SK-N-MC (cell line): ENCODE measurements at regions not wholly inside any gene's neighbourhood (a gene's known extent, or its start where the extent isn't known, plus 50 kb on each side); places are given as distances from the start of the nearest gene placed in this dataset.
"Not testable (repeated sequence)": the region's sequence is repeated elsewhere in the genome, so short reads cannot be mapped to it uniquely, and the experiment has no call there.

Source experiments
- DNase-seq: peaks from one replicate; pipeline ENCODE4 v3.0.0-alpha.2; 2011; ENCODE audit warnings: low read depth, low spot score
- H3K27ac ChIP-seq: fragments of 200-600 bp; sonication (generic); 2 replicates; pipeline ENCODE4 v1.5.1; 2016; ENCODE audit warnings: mixed run types
- H3K36me3 ChIP-seq: fragments of 200-600 bp; sonication (generic); 2 replicates; pipeline ENCODE4 v1.6.1; 2017; ENCODE audit warnings: antibody characterized with exemption, low read length, mixed read lengths; ENCODE audit not compliant: insufficient read depth
- H3K4me3 ChIP-seq: fragments of 200-600 bp; sonication (generic); 2 replicates; pipeline ENCODE4 v1.5.1; 2016
- H3K9ac ChIP-seq: fragments of 200-600 bp; sonication (generic); 2 replicates; pipeline ENCODE4 v1.8.0; 2017; ENCODE audit warnings: mixed run types, mixed read lengths; ENCODE audit not compliant: insufficient read length
- H3K9me3 ChIP-seq: fragments of 200-600 bp; sonication (generic); 2 replicates; pipeline ENCODE4 v1.6.1; 2017; ENCODE audit warnings: low read depth, mild to moderate bottlenecking, antibody characterized with exemption, low read length, moderate library complexity, mixed read lengths

GRCh38 chr9:67708109-67708508 lies 150.6 kb upstream of the ANKRD20A1 start:
- not testable (repeated sequence) for H3K9ac ChIP-seq, H3K36me3 ChIP-seq, H3K9me3 ChIP-seq, DNase-seq, H3K4me3 ChIP-seq, H3K27ac ChIP-seq

GRCh38 chr9:67711429-67711828 lies 147.3 kb upstream of the ANKRD20A1 start:
- H3K9me3 ChIP-seq, H3K9ac ChIP-seq, DNase-seq, H3K36me3 ChIP-seq, H3K4me3 ChIP-seq, H3K27ac ChIP-seq: not testable (repeated sequence)

GRCh38 chr9:67711931-67712330 lies 146.8 kb upstream of the ANKRD20A1 start:
- not testable (repeated sequence) for DNase-seq, H3K9me3 ChIP-seq, H3K4me3 ChIP-seq, H3K9ac ChIP-seq, H3K27ac ChIP-seq, H3K36me3 ChIP-seq

- H3K9me3 ChIP-seq, DNase-seq, H3K4me3 ChIP-seq, H3K27ac ChIP-seq, H3K36me3 ChIP-seq, H3K9ac ChIP-seq: not testable (repeated sequence)
Measured at GRCh38 chr9:67712956-67713355, 145.8 kb upstream of the ANKRD20A1 start.

GRCh38 chr9:67717830-67718388 lies 140.8 kb upstream of the ANKRD20A1 start:
- H3K27ac ChIP-seq, H3K9ac ChIP-seq, DNase-seq, H3K4me3 ChIP-seq, H3K9me3 ChIP-seq, H3K36me3 ChIP-seq: not testable (repeated sequence)

- not testable (repeated sequence) for H3K9me3 ChIP-seq, H3K36me3 ChIP-seq, H3K9ac ChIP-seq, H3K4me3 ChIP-seq, H3K27ac ChIP-seq, DNase-seq
Measured at GRCh38 chr9:67720491-67720890, 138.2 kb upstream of the ANKRD20A1 start.

GRCh38 chr9:67722460-67723090 lies 136.2 kb upstream of the ANKRD20A1 start:
- H3K36me3 ChIP-seq, DNase-seq, H3K9ac ChIP-seq, H3K27ac ChIP-seq, H3K4me3 ChIP-seq, H3K9me3 ChIP-seq: not testable (repeated sequence)

- H3K9me3 ChIP-seq, H3K36me3 ChIP-seq, H3K27ac ChIP-seq, DNase-seq, H3K9ac ChIP-seq: not testable (repeated sequence)
- 0 out of 2 replicates have a peak overlapping the region, but pooled peaks have one; percentile 38 for H3K4me3 ChIP-seq
Measured at GRCh38 chr9:67723185-67723584, 135.5 kb upstream of the ANKRD20A1 start.

- H3K4me3 ChIP-seq, DNase-seq, H3K36me3 ChIP-seq, H3K9ac ChIP-seq, H3K9me3 ChIP-seq, H3K27ac ChIP-seq: not testable (repeated sequence)
Measured at GRCh38 chr9:67724885-67725284, 133.8 kb upstream of the ANKRD20A1 start.

GRCh38 chr9:67726213-67726988 lies 132.3 kb upstream of the ANKRD20A1 start:
- H3K27ac ChIP-seq, H3K4me3 ChIP-seq, DNase-seq, H3K9me3 ChIP-seq, H3K9ac ChIP-seq, H3K36me3 ChIP-seq: not testable (repeated sequence)

- H3K9ac ChIP-seq, DNase-seq, H3K27ac ChIP-seq, H3K9me3 ChIP-seq, H3K4me3 ChIP-seq, H3K36me3 ChIP-seq: not testable (repeated sequence)
Measured at GRCh38 chr9:67763133-67763532, 95.6 kb upstream of the ANKRD20A1 start.

GRCh38 chr9:67771807-67772206 lies 86.9 kb upstream of the ANKRD20A1 start:
- not testable (repeated sequence) for H3K4me3 ChIP-seq, H3K9ac ChIP-seq, H3K9me3 ChIP-seq, H3K27ac ChIP-seq, H3K36me3 ChIP-seq, DNase-seq

- not testable (repeated sequence) for H3K9me3 ChIP-seq, H3K4me3 ChIP-seq, DNase-seq, H3K36me3 ChIP-seq, H3K27ac ChIP-seq, H3K9ac ChIP-seq
Measured at GRCh38 chr9:67800170-67800569, 58.6 kb upstream of the ANKRD20A1 start.
